ENCODE measurements at regions not wholly inside any gene's neighbourhood (a gene's known extent, or its start where the extent isn't known, plus 50 kb on each side); places are given as distances from the start of the nearest gene placed in this dataset.

DNA sequence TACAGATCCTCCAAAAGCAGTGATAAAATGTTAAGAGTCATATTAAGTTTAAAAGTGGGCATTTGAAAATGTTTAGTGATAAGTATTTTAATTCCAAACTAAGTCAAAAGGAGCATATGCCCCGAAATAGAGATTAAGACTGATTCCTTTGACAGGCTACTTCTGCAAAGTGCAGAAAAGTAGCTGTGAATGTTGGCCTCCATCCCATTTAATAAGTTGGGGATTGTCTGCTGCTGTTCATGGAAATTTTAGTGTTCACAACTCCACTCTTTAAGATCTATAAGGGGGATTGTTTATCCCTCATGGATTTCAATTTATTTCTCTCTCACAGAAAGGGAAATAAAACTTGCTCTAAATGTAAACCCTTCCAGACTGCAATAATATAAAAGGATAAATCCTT is 278.3 kb downstream of the KCTD12 start:
- H3K4me1 Mint-ChIP-seq (ENCODE audit: low read depth, unreplicated experiment), result peaks cover 2% of the 10 kb centered on the region
- no peak for FAIRE-seq

DNA sequence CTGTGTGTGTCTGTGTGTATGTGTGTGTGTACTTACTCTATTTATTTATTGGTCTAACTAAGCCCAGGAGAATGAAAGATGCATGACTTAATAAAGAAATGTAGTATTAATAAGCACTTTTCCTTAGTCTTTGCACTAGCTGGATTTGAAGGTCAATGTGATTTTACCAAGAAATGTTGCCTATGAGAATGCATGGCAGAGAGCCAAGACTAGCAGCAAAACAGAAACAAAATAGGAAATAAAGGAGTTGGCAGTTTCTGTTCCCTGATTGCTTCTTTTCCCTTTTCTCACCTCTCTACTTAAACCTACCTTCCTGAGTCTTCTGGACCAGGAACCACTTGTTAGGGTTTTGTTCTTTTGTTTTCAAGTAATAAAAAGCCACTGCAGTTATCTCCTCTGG is 286.1 kb downstream of the KCTD12 start:
- Histone ChIP-seq H4K20me1 (ENCODE audit: insufficient read depth, low read length) (no peaks in the 10 kb centered on the region), H2AFZ (ENCODE audit: low read depth, low read length) (no peak overlapping the region), H3K4me3 (ENCODE audit: insufficient read depth, low read depth, low read length) (no peak overlapping the region), H3K4me1 (ENCODE audit: insufficient read depth, low read length) (no peaks in the 10 kb centered on the region), H3K9ac (ENCODE audit: low read length) (no peak overlapping the region), H3K36me3 (ENCODE audit: insufficient read depth, low read length) (no peaks in the 10 kb centered on the region), H3K27ac (ENCODE audit: low read depth, low read length) (no peak overlapping the region), H3K27me3 (ENCODE audit: insufficient read depth, low read length) (no peaks in the 10 kb centered on the region), H3K9me3 (ENCODE audit: insufficient read depth, low read depth, low read length) (no peaks in the 10 kb centered on the region), H3K4me2 (ENCODE audit: low read length) (no peak overlapping the region), H3K79me2 (ENCODE audit: insufficient read depth, low read length) (no peaks in the 10 kb centered on the region)
- Mint-ChIP-seq H3K36me3 (ENCODE audit: low read depth, unreplicated experiment) (no peaks in the 10 kb centered on the region), H3K9me3 (ENCODE audit: unreplicated experiment) (peaks cover 5% of the 10 kb centered on the region), H3K4me3 (ENCODE audit: unreplicated experiment) (no peak overlapping the region), H3K4me1 (ENCODE audit: low read depth, unreplicated experiment) (peaks cover 8% of the 10 kb centered on the region), H3K27me3 (ENCODE audit: low read depth, unreplicated experiment) (no peaks in the 10 kb centered on the region), H3K27ac (ENCODE audit: unreplicated experiment) (no peak overlapping the region)
- DNase-seq (ENCODE audit: low read depth) (no peak), FAIRE-seq (no peak)
- no peak for TF ChIP-seq EZH2 (IDR thresholded peaks at IDR 0.05; ENCODE audit: insufficient read depth, low read length)
- TF ChIP-seq, protein P1, sequence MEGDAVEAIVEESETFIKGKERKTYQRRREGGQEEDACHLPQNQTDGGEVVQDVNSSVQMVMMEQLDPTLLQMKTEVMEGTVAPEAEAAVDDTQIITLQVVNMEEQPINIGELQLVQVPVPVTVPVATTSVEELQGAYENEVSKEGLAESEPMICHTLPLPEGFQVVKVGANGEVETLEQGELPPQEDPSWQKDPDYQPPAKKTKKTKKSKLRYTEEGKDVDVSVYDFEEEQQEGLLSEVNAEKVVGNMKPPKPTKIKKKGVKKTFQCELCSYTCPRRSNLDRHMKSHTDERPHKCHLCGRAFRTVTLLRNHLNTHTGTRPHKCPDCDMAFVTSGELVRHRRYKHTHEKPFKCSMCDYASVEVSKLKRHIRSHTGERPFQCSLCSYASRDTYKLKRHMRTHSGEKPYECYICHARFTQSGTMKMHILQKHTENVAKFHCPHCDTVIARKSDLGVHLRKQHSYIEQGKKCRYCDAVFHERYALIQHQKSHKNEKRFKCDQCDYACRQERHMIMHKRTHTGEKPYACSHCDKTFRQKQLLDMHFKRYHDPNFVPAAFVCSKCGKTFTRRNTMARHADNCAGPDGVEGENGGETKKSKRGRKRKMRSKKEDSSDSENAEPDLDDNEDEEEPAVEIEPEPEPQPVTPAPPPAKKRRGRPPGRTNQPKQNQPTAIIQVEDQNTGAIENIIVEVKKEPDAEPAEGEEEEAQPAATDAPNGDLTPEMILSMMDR (IDR thresholded peaks at IDR 0.05; ENCODE audit: insufficient read depth, low read depth, low read length), result no peak

More for the DNA sequence above, 278.3 kb downstream of the KCTD12 start:
- Histone ChIP-seq H3K36me3 (ENCODE audit: insufficient read depth, low read length) (no peaks in the 10 kb centered on the region), H3K9ac (ENCODE audit: low read length) (no peak overlapping the region), H3K4me1 (ENCODE audit: insufficient read depth, low read length) (no peaks in the 10 kb centered on the region), H3K9me3 (ENCODE audit: insufficient read depth, low read depth, low read length) (no peaks in the 10 kb centered on the region), H2AFZ (ENCODE audit: low read depth, low read length) (no peak overlapping the region), H3K4me3 (ENCODE audit: insufficient read depth, low read depth, low read length) (no peak overlapping the region), H3K4me2 (ENCODE audit: low read length) (no peak overlapping the region), H3K79me2 (ENCODE audit: insufficient read depth, low read length) (no peaks in the 10 kb centered on the region), H4K20me1 (ENCODE audit: insufficient read depth, low read length) (no peaks in the 10 kb centered on the region), H3K27ac (ENCODE audit: low read depth, low read length) (no peak overlapping the region), H3K27me3 (ENCODE audit: insufficient read depth, low read length) (no peaks in the 10 kb centered on the region)
- Mint-ChIP-seq H3K36me3 (ENCODE audit: low read depth, unreplicated experiment) (no peaks in the 10 kb centered on the region), H3K27me3 (ENCODE audit: low read depth, unreplicated experiment) (no peaks in the 10 kb centered on the region), H3K9me3 (ENCODE audit: unreplicated experiment) (peaks cover 4% of the 10 kb centered on the region), H3K4me3 (ENCODE audit: unreplicated experiment) (no peak overlapping the region), H3K27ac (ENCODE audit: unreplicated experiment) (no peak overlapping the region)
- TF ChIP-seq, protein P1 (IDR thresholded peaks at IDR 0.05; ENCODE audit: insufficient read depth, low read depth, low read length), result no peak
- no peak for TF ChIP-seq EZH2 (IDR thresholded peaks at IDR 0.05; ENCODE audit: insufficient read depth, low read length)
- DNase-seq (ENCODE audit: low read depth), result no peak

DNA sequence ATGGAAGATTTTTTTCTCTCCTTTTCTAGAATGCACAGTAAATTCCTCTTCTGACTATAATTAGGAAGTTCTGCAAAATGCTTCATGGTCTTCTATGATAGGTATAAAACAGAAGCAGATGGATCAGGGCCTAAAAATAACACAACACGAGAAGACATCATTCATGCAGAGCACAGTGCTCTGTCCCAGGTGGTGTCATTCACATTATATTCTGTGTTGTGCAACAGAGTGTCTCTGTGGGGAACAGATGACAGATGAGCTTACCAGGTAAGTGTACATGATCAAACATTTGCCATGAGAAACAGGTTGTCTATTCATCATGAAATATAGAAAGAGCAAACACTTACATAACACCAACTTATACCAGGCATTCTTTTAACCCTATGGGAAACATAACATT is 288.3 kb downstream of the KCTD12 start:
- FAIRE-seq (no peak), DNase-seq (ENCODE audit: low read depth) (no peak)
- no peak overlapping the region for H3K4me3 Mint-ChIP-seq (ENCODE audit: unreplicated experiment)
- Histone ChIP-seq H3K9ac (ENCODE audit: low read length) (no peak overlapping the region), H4K20me1 (ENCODE audit: insufficient read depth, low read length) (no peaks in the 10 kb centered on the region), H3K9me3 (ENCODE audit: insufficient read depth, low read depth, low read length) (no peaks in the 10 kb centered on the region), H3K36me3 (ENCODE audit: insufficient read depth, low read length) (no peaks in the 10 kb centered on the region), H3K79me2 (ENCODE audit: insufficient read depth, low read length) (no peaks in the 10 kb centered on the region), H3K27me3 (ENCODE audit: insufficient read depth, low read length) (no peaks in the 10 kb centered on the region), H3K4me1 (ENCODE audit: insufficient read depth, low read length) (no peaks in the 10 kb centered on the region), H3K4me3 (ENCODE audit: insufficient read depth, low read depth, low read length) (no peak overlapping the region), H3K4me2 (ENCODE audit: low read length) (no peak overlapping the region), H3K27ac (ENCODE audit: low read depth, low read length) (no peak overlapping the region), H2AFZ (ENCODE audit: low read depth, low read length) (no peak overlapping the region)
- no peaks in the 10 kb centered on the region for H3K27me3 Mint-ChIP-seq (ENCODE audit: low read depth, unreplicated experiment)
- H3K36me3 Mint-ChIP-seq (ENCODE audit: low read depth, unreplicated experiment), result no peaks in the 10 kb centered on the region
- no peak for TF ChIP-seq EZH2 (IDR thresholded peaks at IDR 0.05; ENCODE audit: insufficient read depth, low read length)
- TF ChIP-seq, protein P1 (IDR thresholded peaks at IDR 0.05; ENCODE audit: insufficient read depth, low read depth, low read length), result no peak
- H3K4me1 Mint-ChIP-seq (ENCODE audit: low read depth, unreplicated experiment), result peaks cover 8% of the 10 kb centered on the region
- peaks cover 3% of the 10 kb centered on the region for H3K9me3 Mint-ChIP-seq (ENCODE audit: unreplicated experiment)
- no peak overlapping the region for H3K27ac Mint-ChIP-seq (ENCODE audit: unreplicated experiment)
